ENCODE measurements at regions not wholly inside any gene's neighbourhood (a gene's known extent, or its start where the extent isn't known, plus 50 kb on each side); places are given as distances from the start of the nearest gene placed in this dataset.

DNA sequence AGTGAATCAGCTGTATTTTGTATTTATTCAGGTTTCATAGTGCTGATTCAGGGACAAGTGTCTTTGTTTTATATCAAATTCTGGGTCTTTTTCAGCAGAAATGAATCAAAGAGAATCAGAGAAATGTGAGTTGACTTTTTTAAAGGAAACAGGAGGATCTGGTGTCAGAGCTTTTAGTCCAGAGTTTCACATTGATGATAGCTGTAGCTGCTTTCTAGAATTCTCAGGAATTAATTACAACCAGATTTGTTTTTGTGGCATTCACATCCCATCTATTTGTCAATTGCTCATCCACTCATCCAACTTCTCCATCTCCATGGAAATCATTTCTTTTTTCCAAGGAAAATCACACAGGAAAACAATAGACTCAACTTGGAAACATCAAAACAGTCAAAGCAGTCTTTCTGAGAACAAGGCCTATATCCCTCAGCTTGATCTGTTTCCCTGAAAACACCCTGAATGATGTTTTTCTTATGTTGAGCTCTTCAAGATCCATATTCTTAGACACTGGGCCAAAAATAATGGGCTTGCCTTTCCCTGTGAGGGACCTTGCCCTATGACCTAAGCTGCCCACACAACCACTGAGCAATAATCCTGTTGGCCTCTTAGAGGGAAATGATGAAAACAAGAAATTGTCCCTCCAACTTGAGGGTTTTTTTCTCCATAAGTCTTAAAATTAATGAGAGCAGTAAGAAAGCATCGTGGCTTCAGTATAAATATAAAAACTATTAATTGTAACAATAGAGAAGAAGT, 249.5 kb upstream of the FN1 start:
- in situ Hi-C loops (cut with HindIII; ENCODE audit: low pct_unique_long_range_greater_than_20kb, low sequenced_read_pairs) (no loop called here), intact Hi-C loops (cut with micrococcal nuclease; ENCODE audit: unreplicated experiment) (no loop called here)
- Histone ChIP-seq H3K4me3 (ENCODE audit: low read depth in 2 of 2, low read length in 2 of 2) (no peak overlapping the region), H3K27ac (ENCODE audit: low read length) (no peak overlapping the region), H3K36me3 (ENCODE audit: control insufficient read depth, insufficient read depth, low read length) (no peaks in the 10 kb centered on the region), H3K4me1 (ENCODE audit: control insufficient read depth, insufficient read depth, low read length) (no peaks in the 10 kb centered on the region), H3K27me3 (ENCODE audit: control insufficient read depth, insufficient read depth, low read length) (no peaks in the 10 kb centered on the region), H3K9me3 (ENCODE audit: control insufficient read depth, insufficient read depth, low read depth, low read length) (no peaks in the 10 kb centered on the region)
- ATAC-seq (no peak), DNase-seq (ENCODE audit: low read depth, low spot score) (no peak)
- CTCF ChIA-PET: no interaction called here
- no peak for TF ChIP-seq POLR2AphosphoS5 (IDR thresholded peaks at IDR 0.05; ENCODE audit: low read depth, low read length)
- TF ChIP-seq, protein P1, sequence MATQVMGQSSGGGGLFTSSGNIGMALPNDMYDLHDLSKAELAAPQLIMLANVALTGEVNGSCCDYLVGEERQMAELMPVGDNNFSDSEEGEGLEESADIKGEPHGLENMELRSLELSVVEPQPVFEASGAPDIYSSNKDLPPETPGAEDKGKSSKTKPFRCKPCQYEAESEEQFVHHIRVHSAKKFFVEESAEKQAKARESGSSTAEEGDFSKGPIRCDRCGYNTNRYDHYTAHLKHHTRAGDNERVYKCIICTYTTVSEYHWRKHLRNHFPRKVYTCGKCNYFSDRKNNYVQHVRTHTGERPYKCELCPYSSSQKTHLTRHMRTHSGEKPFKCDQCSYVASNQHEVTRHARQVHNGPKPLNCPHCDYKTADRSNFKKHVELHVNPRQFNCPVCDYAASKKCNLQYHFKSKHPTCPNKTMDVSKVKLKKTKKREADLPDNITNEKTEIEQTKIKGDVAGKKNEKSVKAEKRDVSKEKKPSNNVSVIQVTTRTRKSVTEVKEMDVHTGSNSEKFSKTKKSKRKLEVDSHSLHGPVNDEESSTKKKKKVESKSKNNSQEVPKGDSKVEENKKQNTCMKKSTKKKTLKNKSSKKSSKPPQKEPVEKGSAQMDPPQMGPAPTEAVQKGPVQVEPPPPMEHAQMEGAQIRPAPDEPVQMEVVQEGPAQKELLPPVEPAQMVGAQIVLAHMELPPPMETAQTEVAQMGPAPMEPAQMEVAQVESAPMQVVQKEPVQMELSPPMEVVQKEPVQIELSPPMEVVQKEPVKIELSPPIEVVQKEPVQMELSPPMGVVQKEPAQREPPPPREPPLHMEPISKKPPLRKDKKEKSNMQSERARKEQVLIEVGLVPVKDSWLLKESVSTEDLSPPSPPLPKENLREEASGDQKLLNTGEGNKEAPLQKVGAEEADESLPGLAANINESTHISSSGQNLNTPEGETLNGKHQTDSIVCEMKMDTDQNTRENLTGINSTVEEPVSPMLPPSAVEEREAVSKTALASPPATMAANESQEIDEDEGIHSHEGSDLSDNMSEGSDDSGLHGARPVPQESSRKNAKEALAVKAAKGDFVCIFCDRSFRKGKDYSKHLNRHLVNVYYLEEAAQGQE (IDR thresholded peaks at IDR 0.05; ENCODE audit: insufficient read depth in 1 of 2, low read depth in 2 of 2, low read length in 1 of 2): no peak
- no peak for TF ChIP-seq TCF7L2 (IDR thresholded peaks at IDR 0.05; ENCODE audit: low read depth, low read length)
- TF ChIP-seq, protein P2, sequence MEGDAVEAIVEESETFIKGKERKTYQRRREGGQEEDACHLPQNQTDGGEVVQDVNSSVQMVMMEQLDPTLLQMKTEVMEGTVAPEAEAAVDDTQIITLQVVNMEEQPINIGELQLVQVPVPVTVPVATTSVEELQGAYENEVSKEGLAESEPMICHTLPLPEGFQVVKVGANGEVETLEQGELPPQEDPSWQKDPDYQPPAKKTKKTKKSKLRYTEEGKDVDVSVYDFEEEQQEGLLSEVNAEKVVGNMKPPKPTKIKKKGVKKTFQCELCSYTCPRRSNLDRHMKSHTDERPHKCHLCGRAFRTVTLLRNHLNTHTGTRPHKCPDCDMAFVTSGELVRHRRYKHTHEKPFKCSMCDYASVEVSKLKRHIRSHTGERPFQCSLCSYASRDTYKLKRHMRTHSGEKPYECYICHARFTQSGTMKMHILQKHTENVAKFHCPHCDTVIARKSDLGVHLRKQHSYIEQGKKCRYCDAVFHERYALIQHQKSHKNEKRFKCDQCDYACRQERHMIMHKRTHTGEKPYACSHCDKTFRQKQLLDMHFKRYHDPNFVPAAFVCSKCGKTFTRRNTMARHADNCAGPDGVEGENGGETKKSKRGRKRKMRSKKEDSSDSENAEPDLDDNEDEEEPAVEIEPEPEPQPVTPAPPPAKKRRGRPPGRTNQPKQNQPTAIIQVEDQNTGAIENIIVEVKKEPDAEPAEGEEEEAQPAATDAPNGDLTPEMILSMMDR (IDR thresholded peaks at IDR 0.05): no peak
- no peak for TF ChIP-seq SIN3A (IDR thresholded peaks at IDR 0.05; ENCODE audit: borderline replicate concordance, insufficient read depth, low read depth, low read length)
- BruUV-seq (replicated peaks): no TSS peak
- POLR2A ChIA-PET: no interaction called here

DNA sequence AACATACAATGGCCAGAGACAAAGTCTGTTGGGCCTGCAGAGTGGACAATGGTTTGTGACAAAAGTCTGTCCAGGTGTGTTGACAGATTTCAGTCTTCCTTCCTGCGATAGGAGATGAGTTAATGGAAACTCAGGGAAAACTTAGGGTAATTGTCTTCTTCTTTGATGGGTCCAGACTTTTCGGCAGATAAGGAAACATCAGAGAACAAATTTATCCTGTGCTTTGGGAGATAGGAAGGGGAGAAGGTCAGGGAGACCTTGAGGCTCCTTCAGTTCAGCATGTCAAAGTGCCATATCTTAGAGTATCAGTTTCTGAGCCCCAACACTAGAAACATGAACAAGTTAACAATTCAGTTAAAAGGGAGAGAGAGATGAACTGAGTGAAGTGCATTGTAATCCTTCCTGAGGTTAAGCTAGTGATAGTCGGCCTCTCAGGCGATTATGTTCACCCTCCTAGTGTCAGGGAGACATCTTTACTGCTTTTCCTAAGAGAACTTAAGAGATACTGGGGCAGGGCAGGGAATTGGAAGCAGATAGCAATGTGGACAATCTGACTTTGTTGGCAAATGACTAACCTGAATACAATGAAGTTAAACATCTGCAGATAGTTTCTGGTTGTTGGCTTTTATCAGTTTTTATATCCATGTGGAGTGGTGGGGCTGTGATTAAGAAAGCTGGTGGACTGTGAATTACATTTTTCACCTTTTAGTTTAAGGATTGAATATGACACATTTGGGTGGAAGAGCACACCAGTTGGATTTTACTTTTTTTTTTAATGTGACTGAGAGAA, 248.8 kb upstream of the FN1 start:
- CTCF ChIA-PET: no interaction called here
- BruUV-seq (replicated peaks): no TSS peak
- in situ Hi-C loops (cut with HindIII; ENCODE audit: low pct_unique_long_range_greater_than_20kb, low sequenced_read_pairs): no loop called here

More for the DNA sequence above, 248.8 kb upstream of the FN1 start:
- POLR2A ChIA-PET: no interaction called here
- Histone ChIP-seq H3K27ac (ENCODE audit: low read length) (no peak overlapping the region), H3K27me3 (ENCODE audit: control insufficient read depth, insufficient read depth, low read length) (no peaks in the 10 kb centered on the region), H3K36me3 (ENCODE audit: control insufficient read depth, insufficient read depth, low read length) (no peaks in the 10 kb centered on the region), H3K4me3 (ENCODE audit: low read depth in 2 of 2, low read length in 2 of 2) (no peak overlapping the region), H3K4me1 (ENCODE audit: control insufficient read depth, insufficient read depth, low read length) (no peaks in the 10 kb centered on the region), H3K9me3 (ENCODE audit: control insufficient read depth, insufficient read depth, low read depth, low read length) (no peaks in the 10 kb centered on the region)
- intact Hi-C loops (cut with micrococcal nuclease; ENCODE audit: unreplicated experiment): no loop called here
- TF ChIP-seq TCF7L2 (IDR thresholded peaks at IDR 0.05; ENCODE audit: low read depth, low read length) (no peak), POLR2AphosphoS5 (IDR thresholded peaks at IDR 0.05; ENCODE audit: low read depth, low read length) (no peak), SIN3A (IDR thresholded peaks at IDR 0.05; ENCODE audit: borderline replicate concordance, insufficient read depth, low read depth, low read length) (no peak)
- TF ChIP-seq, protein P1 (IDR thresholded peaks at IDR 0.05; ENCODE audit: insufficient read depth in 1 of 2, low read depth in 2 of 2, low read length in 1 of 2): no peak
- TF ChIP-seq, protein P2 (IDR thresholded peaks at IDR 0.05): no peak
- ATAC-seq (no peak), DNase-seq (ENCODE audit: low read depth, low spot score) (no peak)
